Fibroblast of pulmonary artery (primary cell): ENCODE measurements at regions not wholly inside any gene's neighbourhood (a gene's known extent, or its start where the extent isn't known, plus 50 kb on each side); places are given as distances from the start of the nearest gene placed in this dataset.

Experiments used
- DNase-seq: peaks from one replicate; pipeline ENCODE4 v3.0.0-alpha.2; 2010; ENCODE audit warnings: low read depth
- H3K4me3 ChIP-seq: replicated peaks from 2 replicates; pipeline ENCODE4 v1.5.1; 2011; ENCODE audit warnings: low read depth, mild to moderate bottlenecking, control low read depth, low read length, moderate library complexity
- TF ChIP-seq, protein P1 (sequence below): IDR thresholded peaks from 2 replicates; pipeline ENCODE4 v1.5.1; 2011; ENCODE audit warnings: mild to moderate bottlenecking, control low read depth, low read length, inconsistent platforms; ENCODE audit errors: missing control alignments

DNA sequence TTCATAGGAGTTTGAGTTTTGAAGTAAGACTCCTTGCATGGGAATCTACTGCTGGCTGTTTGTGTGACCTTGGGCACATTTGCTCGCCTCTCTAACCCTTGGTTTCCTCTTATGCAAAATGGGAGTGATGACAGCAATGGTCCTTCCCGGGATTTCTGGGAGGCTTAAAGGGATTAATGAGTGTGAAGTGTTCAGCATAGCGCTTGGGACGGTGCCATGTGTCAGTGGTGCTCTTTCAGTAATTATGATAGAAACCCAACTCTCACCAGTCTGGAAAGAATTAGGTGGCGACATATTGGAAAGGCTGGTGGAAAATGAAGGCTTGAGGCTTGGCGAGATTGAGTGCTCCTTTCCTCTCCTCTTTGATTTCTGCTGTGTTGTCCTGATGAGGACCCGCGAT, 429.2 kb upstream of the EEF2KMT start:
- TF ChIP-seq, protein P1, sequence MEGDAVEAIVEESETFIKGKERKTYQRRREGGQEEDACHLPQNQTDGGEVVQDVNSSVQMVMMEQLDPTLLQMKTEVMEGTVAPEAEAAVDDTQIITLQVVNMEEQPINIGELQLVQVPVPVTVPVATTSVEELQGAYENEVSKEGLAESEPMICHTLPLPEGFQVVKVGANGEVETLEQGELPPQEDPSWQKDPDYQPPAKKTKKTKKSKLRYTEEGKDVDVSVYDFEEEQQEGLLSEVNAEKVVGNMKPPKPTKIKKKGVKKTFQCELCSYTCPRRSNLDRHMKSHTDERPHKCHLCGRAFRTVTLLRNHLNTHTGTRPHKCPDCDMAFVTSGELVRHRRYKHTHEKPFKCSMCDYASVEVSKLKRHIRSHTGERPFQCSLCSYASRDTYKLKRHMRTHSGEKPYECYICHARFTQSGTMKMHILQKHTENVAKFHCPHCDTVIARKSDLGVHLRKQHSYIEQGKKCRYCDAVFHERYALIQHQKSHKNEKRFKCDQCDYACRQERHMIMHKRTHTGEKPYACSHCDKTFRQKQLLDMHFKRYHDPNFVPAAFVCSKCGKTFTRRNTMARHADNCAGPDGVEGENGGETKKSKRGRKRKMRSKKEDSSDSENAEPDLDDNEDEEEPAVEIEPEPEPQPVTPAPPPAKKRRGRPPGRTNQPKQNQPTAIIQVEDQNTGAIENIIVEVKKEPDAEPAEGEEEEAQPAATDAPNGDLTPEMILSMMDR, result no peak

DNA sequence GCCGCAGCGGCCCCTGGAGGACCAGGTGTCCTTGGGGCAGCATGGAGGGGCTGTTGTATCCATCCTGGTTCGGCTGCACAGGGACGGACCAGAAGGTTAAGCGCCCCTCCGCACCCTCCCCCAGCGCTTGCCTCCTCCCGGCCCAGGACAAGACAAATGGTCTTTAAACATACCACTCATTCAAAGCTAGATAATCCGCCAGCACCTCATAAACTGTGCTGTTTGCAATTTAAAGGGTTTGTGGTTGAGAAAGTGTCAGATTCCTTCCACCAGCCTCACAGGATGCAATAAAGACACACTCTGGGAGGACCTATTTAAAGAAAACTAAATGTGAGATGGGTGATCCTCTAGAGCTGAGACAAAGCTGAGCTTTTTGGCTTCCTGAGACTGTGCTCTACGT, 426.2 kb upstream of the EEF2KMT start:
- TF ChIP-seq, protein P1, result no peak
- DNase-seq, result no peak
- H3K4me3 ChIP-seq, result no peak overlapping the region

More for the DNA sequence above, 429.2 kb upstream of the EEF2KMT start:
- DNase-seq, result no peak
- no peak overlapping the region for H3K4me3 ChIP-seq

DNA sequence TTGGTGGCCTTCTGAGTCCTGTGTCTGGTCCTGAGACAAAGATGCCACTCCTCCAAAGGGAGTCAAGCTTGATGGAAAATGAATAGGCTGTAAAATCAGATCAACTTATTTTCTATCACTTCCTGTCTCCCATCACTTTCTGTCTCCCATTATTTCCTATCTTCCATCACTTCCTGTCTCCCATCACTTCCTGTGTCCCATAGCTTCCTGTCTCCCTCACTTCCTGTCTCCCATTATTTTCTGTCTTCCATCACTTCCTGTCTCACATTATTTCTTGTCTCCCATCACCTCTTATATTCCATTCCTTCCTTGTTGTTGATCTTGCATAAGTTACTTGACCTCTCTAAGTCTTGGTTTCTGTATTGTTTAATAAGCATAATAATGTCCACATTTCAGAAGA, 418.5 kb upstream of the EEF2KMT start:
- TF ChIP-seq, protein P1, result no peak
- no peak overlapping the region for H3K4me3 ChIP-seq
- DNase-seq, result no peak

DNA sequence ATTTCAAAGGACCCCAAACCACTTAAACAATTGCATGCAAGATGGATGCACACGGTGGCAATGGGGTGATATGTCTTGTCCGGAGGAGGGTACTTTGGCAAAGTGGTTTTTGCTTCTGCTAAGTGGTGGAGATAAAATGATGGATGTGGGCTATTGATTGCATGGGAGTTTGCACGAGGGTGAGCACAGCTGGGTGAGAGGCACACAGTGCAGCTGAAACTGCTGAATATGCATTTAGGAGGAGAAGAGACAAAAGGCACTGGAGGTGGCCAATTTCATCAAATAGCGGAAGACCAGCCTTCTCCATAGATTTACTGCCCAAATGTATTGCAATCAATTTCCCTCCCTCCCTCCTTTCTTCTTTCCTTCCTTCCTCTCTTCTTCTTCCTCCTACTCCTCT, 414.4 kb upstream of the EEF2KMT start:
- no peak for DNase-seq
- H3K4me3 ChIP-seq, result no peak overlapping the region
- TF ChIP-seq, protein P1, result no peak

DNA sequence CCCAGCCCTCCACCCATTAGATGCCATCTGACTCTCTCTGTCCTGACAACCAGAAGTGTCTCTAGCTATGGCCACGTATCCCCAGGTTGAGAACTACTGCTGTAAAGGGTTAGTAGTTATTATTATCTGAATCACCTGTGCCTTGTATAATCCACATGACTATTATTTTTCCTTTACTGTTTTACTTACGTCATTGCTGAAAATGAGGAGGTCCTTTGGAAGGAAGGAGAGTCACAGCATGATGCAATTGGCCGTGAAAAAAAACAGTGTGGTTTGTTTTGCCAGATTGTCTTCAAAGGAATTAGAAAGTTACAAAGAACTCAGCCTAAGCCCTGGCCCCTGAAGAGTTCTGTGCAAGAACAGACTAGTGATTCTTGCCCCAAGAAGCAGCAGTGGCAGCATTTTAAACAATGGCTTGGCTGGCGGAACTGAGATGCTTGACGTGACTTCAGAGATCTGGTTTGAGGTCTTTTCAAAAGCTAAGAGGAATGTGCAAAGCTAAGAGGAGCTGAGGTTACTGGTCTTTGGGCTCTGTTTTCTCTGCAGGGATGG, 413.3 kb upstream of the EEF2KMT start:
- TF ChIP-seq, protein P1, result no peak
- no peak for DNase-seq
- H3K4me3 ChIP-seq, result no peak overlapping the region

DNA sequence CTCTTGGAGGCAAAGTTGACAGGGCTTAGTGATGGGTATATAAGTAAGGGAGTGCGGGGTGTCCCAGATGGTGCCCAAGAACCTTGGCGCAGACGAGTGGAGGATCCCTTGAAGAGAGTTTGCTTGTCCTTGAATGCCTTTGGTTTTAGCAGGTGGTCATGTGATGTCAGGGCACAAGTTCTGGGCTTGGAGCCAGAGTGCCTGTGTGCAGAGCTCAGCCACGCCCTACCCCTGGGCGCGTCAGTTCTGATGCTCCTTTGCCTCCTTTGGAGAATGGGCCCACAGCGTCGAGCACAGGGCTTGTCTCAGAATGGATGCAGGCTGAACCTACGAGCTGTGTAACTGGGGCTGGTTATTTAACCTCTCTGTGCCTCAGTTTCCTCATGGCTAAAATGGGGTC, 412.2 kb upstream of the EEF2KMT start:
- TF ChIP-seq, protein P1, result no peak
- DNase-seq, result no peak
- no peak overlapping the region for H3K4me3 ChIP-seq

GRCh38 chr16:5509336-5509735, 411.7 kb upstream of the EEF2KMT start:
- TF ChIP-seq, protein P1, result no peak
- H3K4me3 ChIP-seq, result no peak overlapping the region
- no peak for DNase-seq
